ENCODE measurements at regions not wholly inside any gene's neighbourhood (a gene's known extent, or its start where the extent isn't known, plus 50 kb on each side); places are given as distances from the start of the nearest gene placed in this dataset.

GRCh38 chr1:208825300-208825699 is 581.1 kb upstream of the PLXNA2 start:
- TF ChIP-seq CTCF (IDR thresholded peaks at IDR 0.05; ENCODE audit: insufficient read depth, low read length, poor library complexity, severe bottlenecking) (no peak), EZH2phosphoT487 (conservative IDR thresholded peaks at IDR 0.05; ENCODE audit: low read length) (no peak)

Measured in SU-DHL-6 (cell line).